ENCODE measurements at regions not wholly inside any gene's neighbourhood (a gene's known extent, or its start where the extent isn't known, plus 50 kb on each side); places are given as distances from the start of the nearest gene placed in this dataset.
"Not testable (repeated sequence)": the region's sequence is repeated elsewhere in the genome, so short reads cannot be mapped to it uniquely, and the experiment has no call there.

- DNase-seq: no peak
These were observed 273.8 kb downstream of the RPS6KC1 start for GRCh38 chr1:213324859-213325258.

GRCh38 chr1:213325482-213325881 lies 274.4 kb downstream of the RPS6KC1 start:
- no peak for DNase-seq

DNA sequence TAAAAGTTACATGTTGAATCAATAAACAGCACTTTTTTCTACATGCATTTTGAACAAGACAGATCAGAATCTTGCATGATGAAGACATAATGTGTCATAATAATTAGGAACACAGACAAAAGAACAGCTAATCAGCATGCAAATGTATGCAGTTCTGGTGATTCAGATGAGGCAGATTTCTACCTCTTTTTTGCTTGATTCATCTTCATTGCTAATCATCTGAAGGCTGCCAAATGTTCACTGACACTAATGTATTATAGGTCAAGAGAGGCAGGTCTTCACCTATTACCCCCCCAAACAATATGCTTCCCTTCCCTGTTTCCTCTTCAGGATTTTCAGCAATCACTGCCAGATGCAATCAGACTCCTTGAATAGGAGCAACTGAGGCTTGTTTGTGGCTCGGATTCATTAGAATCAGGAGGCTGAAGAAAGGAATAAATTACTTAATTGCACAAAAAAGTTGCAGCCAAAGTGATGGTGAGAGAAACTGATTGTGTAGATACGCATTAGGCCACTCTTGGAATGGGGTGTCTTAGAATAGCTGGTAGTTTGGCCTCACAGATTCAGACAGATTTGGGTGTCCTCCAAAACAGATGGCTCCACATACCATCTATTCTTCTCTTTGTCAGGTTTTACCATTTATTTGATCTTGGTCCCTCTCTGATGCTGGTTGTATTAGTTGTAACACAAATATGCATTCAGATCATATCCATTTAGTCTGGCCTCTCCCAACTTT lies 275.4 kb downstream of the RPS6KC1 start:
- DNase-seq: no peak

DNA sequence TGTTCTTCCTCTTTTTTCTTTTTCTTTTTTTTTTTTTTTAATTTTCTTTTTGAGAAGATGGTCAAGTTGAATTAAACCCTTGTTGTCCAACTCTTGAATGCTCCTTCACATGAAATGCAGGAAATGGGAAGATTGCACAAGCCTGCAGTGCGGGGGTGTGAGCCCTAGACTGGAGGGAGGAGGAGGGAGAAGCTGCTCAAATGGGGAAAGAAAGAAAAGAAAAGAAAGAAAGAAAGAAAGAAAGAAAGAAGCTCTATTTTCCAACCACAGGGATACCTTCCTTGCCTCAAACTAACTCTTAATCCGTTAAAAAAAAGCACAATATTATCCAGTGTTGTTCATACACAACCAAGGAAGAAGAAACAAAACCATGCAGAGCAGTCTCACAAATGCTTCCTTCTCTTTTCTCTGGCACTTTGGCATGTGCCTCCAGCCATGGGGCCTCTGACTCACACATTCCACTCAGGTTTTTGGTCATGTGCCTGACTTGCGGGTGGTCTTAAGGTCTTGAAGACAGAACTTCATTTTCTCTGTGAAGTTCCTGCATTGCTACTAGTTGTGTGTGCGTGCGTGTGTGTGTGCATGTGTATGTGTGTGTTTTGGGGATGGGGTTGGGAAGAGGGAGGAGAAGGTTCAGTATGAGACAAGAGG lies 276.1 kb downstream of the RPS6KC1 start:
- no peak for DNase-seq

GRCh38 chr1:213329406-213330008 lies 278.5 kb downstream of the RPS6KC1 start:
- no peak for DNase-seq

DNA sequence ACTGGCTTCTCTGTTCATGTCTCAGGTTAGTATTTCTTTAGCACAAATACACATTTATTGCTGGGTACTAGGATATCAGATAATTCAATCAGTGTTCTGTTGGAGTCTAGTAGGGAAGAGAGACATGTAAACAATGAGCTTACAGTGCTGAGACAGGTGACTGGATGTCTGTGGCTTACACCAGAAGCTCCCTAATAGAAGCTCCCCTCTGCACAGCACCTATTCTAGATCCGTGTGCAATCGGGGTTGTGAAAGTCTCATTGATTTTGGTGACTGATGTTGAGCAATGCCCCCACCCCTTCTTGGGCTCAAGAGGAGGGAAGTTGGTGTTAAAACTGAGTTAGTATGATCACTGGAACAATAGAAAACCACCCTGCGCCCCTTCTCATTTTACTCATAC lies 279.2 kb downstream of the RPS6KC1 start:
- DNase-seq: no peak

- no peak for DNase-seq
These were observed 280.7 kb downstream of the RPS6KC1 start for GRCh38 chr1:213331631-213332175.

DNA sequence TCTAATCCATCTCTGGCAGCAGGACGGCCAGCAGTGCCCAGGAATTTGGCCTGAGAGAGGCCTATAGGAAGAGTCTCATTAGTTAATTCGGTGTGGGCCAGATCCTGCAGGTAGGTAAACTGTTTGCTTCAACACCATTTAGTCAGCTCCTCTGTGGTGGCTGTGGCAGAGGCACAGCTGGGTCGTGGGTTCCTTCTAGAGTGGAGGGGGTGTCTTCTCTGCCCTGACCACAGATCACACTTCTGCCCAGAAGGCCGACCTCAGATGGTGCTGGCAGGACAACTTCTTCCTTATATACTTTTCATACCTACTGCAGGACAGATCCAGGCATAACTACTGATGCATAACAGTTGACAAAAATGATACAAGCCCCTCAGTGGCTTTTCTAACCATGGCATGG lies 281.4 kb downstream of the RPS6KC1 start:
- no peak for DNase-seq

DNA sequence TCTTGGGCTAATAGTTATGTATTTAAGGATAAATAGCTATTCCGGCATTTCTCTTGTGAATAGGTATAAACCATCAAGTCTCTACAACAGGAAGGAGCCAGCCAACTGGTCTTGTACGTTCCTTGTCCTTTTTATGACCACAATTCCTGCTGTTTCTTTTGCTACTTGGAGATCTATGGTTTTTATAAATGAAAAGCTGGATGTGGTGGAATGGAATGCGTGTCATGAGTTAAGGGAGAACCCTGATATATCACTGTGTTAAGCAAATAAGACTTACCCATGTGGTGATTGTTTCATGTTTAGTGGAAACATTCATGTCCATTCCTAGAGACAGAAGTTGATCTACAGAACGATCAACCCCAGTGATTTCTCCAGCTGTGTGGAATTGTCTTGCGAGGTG lies 282.1 kb downstream of the RPS6KC1 start:
- DNase-seq: no peak

DNA sequence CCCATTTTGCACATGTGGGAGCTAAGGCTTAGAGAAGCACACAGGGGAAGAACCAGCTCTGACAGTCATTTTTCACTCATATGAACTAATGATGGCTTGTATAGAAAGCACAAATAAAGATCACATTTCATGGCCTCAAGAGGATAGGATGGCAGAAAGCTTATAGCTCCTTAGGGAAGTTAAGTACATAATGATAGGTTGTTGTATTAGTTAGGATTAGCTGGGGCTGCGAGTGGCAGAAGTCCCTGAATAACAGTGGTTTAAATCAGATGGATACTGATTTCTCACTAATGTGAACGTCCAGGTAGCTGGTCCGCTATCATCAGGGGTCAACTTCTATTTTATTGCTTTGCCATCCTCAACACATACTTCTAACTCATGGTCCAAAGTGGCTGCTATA lies 284.0 kb downstream of the RPS6KC1 start:
- DNase-seq: no peak

GRCh38 chr1:213337025-213337678 lies 286.1 kb downstream of the RPS6KC1 start:
- DNase-seq: no peak

GRCh38 chr1:213340593-213340992 lies 289.6 kb downstream of the RPS6KC1 start:
- no peak for DNase-seq

DNA sequence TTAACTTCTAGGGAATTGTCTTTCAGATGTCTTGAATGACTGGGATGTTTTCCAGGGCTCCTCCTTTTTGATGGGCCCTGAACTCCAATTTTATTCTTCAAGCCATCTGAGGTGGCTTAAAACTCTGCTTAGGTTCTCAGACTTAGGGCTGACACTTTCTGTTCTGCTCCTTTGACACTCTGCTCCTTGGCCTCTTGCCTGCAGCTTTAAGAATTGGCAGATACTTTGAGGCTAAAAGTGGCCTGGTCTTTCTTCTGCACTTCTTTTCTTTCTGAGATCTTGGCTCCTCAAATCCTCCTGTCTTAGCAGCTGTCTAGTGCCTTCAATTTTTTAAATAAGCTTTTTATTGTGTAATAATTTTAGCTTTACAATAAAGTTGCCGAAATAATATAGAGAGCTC lies 294.6 kb downstream of the RPS6KC1 start:
- no peak for DNase-seq

- no peak for DNase-seq
These were observed 306.4 kb downstream of the RPS6KC1 start for GRCh38 chr1:213357403-213357802.

GRCh38 chr1:213358368-213358767 lies 307.3 kb downstream of the RPS6KC1 start:
- DNase-seq: not testable (repeated sequence)

DNA sequence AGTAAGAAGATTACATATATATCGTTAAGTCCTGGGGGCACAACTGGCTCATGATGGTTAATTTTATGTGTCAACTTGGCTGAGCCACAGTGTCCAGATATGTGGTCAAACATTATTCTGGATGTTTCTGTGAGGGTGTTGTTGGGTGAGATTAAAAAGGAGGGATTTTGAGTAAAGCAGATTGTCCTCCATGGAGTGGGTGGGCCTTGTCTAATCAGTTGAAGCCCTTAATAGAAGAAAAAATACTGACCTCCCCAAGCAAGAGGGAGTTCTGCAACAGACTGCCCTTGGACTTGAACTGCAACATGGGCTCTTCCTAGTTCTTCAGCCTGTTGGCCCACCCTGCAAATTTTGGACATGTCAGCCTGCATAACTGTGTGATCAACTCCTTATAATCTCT lies 311.6 kb downstream of the RPS6KC1 start:
- no peak for DNase-seq

GRCh38 chr1:213366141-213366831 lies 315.2 kb downstream of the RPS6KC1 start:
- no peak for DNase-seq

GRCh38 chr1:213369465-213369864 lies 318.4 kb downstream of the RPS6KC1 start:
- DNase-seq: no peak

DNA sequence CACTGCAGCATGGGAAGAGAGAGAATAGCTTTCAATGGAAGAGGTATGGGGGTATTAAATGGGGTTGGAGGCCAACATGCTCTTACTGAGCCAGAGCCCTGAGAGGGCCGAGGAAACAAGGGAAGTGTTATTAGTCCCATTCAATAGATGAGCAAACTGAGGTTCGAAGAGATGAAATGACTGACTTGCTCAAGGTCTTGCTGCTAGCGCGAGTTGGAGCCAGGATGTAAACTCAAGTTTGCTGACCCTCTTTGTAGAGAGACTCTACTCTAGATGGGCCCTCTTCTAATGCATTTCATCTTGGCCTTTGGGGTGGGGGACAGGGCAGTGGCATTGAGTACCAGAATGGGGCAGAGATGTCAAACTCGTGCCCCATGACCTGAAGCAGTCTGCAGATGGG lies 319.5 kb downstream of the RPS6KC1 start:
- no peak for DNase-seq

- no peak for DNase-seq
These were observed 320.4 kb downstream of the RPS6KC1 start for GRCh38 chr1:213371525-213371846.

DNA sequence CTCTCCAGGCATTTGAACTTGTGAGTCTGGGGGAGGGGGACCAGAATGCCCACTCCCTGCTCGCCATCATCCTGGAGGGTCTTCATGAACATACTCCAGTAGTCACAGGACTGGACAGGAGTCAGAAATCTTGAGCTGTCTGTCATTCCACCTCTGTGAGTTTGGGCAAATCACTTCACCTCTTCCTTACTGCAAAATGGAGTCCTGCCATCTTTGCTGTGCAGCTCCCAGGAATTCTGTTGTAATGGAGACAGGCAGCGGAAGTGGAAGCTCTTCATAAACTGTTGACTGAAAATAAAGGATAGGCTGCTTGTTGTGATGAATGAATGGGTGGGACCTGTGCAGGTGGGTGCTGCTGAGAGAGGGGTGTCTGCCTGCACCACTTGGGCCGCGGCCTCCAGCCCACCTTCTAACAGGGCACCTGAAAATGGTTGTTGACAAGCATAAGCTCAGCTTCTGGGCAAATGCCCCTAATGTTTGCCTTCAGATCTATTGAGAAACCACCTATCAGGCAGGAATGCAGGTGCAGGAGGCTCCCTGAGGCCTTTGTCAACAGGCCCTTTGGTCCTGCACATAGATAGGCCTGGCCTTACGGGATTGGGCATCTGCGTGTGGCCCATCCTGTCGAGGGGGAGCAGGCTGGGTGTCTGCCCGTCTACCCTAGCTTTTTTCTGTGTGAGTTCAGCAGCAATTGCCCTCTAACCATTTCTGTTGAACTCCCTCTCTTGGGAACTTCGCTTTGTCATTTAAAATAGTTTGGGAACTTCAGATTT lies 321.0 kb downstream of the RPS6KC1 start:
- no peak for DNase-seq

DNA sequence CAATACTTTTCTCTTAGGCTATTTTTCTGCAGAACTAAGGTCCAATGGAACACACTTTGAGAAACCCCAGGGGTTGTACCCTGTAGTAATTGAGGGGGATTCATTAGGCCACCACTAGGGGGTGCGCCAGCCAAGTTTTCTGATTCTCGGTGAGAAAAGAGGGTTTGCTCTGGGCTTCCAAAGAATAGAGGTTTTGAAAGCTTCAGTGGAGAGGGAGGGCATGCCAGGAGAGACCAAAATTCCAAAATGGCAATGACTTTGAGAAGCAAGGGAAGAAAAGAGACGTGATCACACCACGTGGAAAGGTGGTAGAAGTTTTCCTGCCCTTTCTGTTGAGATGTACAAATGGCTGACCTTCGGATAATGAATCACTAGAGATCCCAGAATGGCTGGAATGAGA lies 323.3 kb downstream of the RPS6KC1 start:
- no peak for DNase-seq
